LNCAP (cell line): ENCODE measurements at regions not wholly inside any gene's neighbourhood (a gene's known extent, or its start where the extent isn't known, plus 50 kb on each side); places are given as distances from the start of the nearest gene placed in this dataset.

Experiments
- TF ChIP-seq, protein P1 (sequence below): fragments of 450-650 bp; IDR thresholded peaks from 2 replicates; pipeline ENCODE4 v1.5.1; 2017; ENCODE audit warnings: mild to moderate bottlenecking

DNA sequence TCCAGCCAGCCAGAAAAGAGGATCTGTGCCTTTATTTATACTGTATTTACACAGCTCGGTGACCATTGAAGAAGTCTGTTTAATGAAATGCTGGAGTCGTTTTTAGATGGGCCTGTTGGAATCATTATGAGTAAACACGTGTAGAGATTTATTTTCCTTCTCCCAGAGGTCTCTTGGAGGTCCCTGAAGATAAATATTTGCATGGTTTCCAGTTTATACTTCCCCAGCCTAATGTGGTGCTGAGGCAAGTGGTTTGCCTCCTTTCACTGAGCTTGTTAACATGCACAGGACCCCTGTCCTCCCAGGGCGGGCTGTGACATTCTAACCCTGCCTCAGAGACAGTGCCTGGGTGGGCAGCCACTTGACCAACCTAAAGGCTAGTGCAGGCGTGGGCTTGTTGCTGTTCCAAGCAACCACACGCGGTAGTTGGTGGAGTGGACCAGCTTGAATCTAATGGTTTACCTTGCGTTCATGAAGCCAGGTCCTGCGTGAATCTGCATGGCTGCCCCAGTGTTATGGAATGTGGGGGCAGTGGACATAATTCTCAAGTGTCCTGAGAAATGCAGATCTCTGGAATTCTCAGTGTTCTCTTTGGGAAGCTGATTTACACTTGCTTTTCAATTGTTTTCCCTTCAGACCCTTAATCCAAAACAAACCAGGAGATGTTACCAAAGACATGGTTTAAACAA is 130.2 kb upstream of the DLX2 start:
- TF ChIP-seq, protein P1, sequence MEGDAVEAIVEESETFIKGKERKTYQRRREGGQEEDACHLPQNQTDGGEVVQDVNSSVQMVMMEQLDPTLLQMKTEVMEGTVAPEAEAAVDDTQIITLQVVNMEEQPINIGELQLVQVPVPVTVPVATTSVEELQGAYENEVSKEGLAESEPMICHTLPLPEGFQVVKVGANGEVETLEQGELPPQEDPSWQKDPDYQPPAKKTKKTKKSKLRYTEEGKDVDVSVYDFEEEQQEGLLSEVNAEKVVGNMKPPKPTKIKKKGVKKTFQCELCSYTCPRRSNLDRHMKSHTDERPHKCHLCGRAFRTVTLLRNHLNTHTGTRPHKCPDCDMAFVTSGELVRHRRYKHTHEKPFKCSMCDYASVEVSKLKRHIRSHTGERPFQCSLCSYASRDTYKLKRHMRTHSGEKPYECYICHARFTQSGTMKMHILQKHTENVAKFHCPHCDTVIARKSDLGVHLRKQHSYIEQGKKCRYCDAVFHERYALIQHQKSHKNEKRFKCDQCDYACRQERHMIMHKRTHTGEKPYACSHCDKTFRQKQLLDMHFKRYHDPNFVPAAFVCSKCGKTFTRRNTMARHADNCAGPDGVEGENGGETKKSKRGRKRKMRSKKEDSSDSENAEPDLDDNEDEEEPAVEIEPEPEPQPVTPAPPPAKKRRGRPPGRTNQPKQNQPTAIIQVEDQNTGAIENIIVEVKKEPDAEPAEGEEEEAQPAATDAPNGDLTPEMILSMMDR: no peak

GRCh38 chr2:172233987-172234715 is 131.5 kb upstream of the DLX2 start:
- TF ChIP-seq, protein P1: no peak

GRCh38 chr2:172234716-172235691 is 132.3 kb upstream of the DLX2 start:
- TF ChIP-seq, protein P1: no peak

DNA sequence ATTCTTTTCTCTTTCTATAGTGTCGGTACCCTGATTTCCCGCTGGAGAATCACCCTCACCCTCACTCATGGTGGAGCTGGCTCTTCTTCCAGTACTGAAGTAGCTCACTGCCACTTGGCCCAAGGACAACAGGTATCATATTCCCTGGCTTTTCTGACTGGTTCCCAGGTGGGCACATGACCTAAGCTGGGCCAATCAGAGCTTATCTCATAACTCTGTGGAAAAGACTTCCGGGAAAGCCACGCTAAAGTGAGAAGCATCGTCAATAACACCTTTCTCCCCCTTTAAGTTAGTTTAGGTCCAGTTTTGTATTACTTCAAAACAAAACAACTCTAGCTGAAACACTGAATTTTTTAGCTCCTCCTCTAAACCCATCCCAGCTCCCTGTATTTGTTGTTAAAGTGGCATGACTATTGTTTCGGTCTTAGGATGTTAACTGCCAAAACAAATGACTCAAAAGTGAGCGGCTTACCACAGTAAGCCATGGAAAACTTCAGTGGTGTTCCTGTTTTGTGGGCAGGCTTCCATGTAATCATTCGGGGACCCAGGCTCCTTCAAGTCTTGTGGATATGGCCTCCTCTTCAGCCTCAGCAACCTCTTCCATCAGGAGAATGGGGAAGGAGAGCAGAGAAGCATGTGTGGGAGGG is 137.4 kb upstream of the DLX2 start:
- TF ChIP-seq, protein P1: no peak

DNA sequence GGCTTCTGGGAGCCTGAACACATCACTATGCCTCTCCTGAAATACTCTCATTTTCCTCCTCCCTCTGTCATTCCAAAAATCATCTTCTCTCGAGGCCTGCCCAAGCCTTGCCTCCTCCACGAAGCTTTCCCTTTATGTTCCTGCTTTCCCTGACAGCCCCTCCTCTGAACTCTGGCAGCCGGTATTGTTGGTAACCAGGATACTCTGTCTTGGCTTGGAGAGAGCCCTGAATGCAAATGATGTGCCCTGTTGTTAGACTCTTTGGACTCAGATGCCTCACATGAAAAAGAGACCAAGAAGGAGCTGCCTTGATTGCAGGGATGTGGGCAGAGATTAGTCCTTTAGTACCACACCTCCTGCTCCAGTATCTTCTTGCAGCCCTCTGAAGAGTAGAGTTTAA is 138.5 kb upstream of the DLX2 start:
- TF ChIP-seq, protein P1: no peak

DNA sequence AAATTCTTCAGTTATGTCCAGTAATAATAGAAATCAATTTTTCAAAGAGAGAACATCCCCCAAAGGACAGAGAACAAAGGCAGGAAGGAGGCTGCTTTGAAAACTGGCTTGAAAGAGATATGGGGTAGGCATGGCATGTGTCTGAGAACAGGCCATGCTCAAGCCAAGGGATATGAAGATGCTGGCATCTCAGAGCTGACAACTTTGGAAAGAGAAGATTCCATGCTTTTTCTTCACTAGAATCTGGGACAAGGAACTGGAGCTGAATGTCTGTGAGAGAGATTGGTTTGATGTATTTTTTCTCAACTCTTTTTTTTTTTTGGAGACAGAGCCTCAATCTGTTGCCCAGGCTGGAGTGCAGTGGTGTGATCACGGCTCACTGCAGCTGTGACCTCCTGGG is 139.8 kb upstream of the DLX2 start:
- TF ChIP-seq, protein P1: no peak

GRCh38 chr2:172242961-172243360 is 140.3 kb upstream of the DLX2 start:
- TF ChIP-seq, protein P1: no peak
